PFSK-1 (cell line): ENCODE measurements at regions not wholly inside any gene's neighbourhood (a gene's known extent, or its start where the extent isn't known, plus 50 kb on each side); places are given as distances from the start of the nearest gene placed in this dataset.

Experiments
- SIN3A ChIP-seq: IDR thresholded peaks from 2 replicates; pipeline ENCODE4 v1.6.1; 2012; ENCODE audit warnings: mild to moderate bottlenecking, low read length, moderate library complexity, borderline replicate concordance; ENCODE audit not compliant: insufficient read depth
- TF ChIP-seq, protein P1 (sequence below), 2 experiments: IDR thresholded peaks; 2 replicates each; pipeline versions ENCODE4 v1.6.1 to v1.8.0; 2011 to 2012; ENCODE audit warnings: low read depth in 2 of 2, low read length in 2 of 2, control low read depth in 1 of 2, inconsistent platforms in 1 of 2, mild to moderate bottlenecking in 1 of 2, moderate library complexity in 1 of 2; ENCODE audit not compliant: insufficient read depth in 1 of 2

GRCh38 chr19:29121684-29122083, 91.3 kb downstream of the UQCRFS1 start:
- TF ChIP-seq, protein P1, sequence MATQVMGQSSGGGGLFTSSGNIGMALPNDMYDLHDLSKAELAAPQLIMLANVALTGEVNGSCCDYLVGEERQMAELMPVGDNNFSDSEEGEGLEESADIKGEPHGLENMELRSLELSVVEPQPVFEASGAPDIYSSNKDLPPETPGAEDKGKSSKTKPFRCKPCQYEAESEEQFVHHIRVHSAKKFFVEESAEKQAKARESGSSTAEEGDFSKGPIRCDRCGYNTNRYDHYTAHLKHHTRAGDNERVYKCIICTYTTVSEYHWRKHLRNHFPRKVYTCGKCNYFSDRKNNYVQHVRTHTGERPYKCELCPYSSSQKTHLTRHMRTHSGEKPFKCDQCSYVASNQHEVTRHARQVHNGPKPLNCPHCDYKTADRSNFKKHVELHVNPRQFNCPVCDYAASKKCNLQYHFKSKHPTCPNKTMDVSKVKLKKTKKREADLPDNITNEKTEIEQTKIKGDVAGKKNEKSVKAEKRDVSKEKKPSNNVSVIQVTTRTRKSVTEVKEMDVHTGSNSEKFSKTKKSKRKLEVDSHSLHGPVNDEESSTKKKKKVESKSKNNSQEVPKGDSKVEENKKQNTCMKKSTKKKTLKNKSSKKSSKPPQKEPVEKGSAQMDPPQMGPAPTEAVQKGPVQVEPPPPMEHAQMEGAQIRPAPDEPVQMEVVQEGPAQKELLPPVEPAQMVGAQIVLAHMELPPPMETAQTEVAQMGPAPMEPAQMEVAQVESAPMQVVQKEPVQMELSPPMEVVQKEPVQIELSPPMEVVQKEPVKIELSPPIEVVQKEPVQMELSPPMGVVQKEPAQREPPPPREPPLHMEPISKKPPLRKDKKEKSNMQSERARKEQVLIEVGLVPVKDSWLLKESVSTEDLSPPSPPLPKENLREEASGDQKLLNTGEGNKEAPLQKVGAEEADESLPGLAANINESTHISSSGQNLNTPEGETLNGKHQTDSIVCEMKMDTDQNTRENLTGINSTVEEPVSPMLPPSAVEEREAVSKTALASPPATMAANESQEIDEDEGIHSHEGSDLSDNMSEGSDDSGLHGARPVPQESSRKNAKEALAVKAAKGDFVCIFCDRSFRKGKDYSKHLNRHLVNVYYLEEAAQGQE (IDR thresholded peaks at IDR 0.05; ENCODE audit: insufficient read depth in 1 of 2, low read depth in 2 of 2, low read length in 2 of 2), result no peak
- TF ChIP-seq SIN3A, result no peak
